22Rv1 (cell line): ENCODE measurements at regions not wholly inside any gene's neighbourhood (a gene's known extent, or its start where the extent isn't known, plus 50 kb on each side); places are given as distances from the start of the nearest gene placed in this dataset.

Experiments used
- H3K27ac ChIP-seq: fragments of 450-650 bp; 2 replicates; pipeline ENCODE4 v1.5.1; 2017
- CTCF ChIP-seq: fragments of 450-650 bp; IDR thresholded peaks from 2 replicates; pipeline ENCODE4 v1.5.1; 2017; ENCODE audit warnings: mild to moderate bottlenecking
- ZFX ChIP-seq: fragments of 450-650 bp; IDR thresholded peaks from 2 replicates; pipeline ENCODE4 v1.6.1; 2017; ENCODE audit warnings: antibody characterized with exemption, borderline replicate concordance

DNA sequence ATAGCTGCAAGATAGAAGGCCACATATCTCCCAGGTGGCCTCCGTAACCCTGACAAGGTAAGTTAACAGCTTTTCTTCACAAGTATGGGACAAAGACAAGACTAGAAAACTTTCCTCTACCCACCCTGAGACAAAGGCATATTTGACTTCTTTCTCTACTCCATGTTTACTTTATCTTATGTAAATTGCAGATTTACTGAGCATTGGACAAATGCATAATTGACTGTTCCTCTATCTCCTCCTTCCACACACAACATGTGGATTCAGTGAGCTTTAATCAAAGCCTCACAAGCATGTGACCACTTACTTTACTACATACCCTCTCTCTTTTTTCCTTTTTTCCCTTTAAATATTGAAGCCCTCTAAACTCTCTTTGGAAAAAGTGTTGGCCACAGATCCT is 289.1 kb upstream of the TMTC1 start:
- no peak overlapping the region for H3K27ac ChIP-seq
- TF ChIP-seq CTCF (no peak), ZFX (no peak)

- no peak for TF ChIP-seq CTCF
- no peak for TF ChIP-seq ZFX
- no peak overlapping the region for H3K27ac ChIP-seq
These were observed 283.4 kb upstream of the TMTC1 start for GRCh38 chr12:30067146-30067545.

GRCh38 chr12:30064906-30065305 is 281.2 kb upstream of the TMTC1 start:
- H3K27ac ChIP-seq, result no peak overlapping the region
- TF ChIP-seq CTCF (no peak), ZFX (no peak)

DNA sequence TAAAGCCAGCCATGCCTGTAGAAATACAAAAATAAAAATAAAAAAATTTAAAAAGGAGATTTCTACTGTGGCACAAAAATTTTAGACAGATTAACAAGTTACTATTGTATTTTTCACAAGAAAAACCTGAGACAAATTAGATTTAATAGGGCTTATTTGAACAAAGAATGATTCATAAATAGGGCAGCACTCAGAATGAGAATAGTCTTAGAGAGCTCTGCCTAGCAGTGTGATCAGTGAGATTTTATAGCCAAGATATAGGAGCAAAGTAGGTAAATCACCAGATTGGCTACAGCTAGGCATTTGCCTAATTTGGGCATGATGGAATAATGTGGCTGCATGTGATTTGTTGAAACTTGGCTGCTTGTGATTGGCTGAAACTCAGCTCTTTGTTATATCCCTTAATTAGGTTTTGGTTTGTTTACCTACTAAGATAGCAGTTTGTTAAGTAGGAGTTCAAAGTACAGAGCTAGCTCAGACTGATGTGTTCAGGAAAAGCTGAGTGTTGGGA is 279.7 kb upstream of the TMTC1 start:
- no peak for TF ChIP-seq ZFX
- TF ChIP-seq CTCF, result no peak
- H3K27ac ChIP-seq, result no peak overlapping the region

DNA sequence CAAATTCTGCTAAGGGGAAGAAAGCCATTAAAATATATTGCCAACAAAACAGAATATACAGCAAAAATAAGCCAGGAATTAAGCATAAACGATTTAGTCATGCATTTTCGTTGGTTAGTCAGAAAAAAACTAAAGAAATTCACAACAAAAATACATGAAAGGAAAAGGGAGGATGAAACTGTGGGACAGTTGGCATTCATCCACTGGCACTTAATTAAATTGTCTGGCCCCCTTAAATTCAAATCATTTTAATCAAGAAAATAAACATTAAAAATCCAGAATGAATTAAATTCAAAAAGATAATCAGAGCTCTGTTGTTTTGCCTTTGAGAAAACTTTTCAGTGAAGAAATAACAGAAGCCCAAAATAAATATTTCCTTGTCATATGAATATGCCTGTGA is 264.6 kb upstream of the TMTC1 start:
- no peak for TF ChIP-seq CTCF
- no peak for TF ChIP-seq ZFX
- no peak overlapping the region for H3K27ac ChIP-seq

DNA sequence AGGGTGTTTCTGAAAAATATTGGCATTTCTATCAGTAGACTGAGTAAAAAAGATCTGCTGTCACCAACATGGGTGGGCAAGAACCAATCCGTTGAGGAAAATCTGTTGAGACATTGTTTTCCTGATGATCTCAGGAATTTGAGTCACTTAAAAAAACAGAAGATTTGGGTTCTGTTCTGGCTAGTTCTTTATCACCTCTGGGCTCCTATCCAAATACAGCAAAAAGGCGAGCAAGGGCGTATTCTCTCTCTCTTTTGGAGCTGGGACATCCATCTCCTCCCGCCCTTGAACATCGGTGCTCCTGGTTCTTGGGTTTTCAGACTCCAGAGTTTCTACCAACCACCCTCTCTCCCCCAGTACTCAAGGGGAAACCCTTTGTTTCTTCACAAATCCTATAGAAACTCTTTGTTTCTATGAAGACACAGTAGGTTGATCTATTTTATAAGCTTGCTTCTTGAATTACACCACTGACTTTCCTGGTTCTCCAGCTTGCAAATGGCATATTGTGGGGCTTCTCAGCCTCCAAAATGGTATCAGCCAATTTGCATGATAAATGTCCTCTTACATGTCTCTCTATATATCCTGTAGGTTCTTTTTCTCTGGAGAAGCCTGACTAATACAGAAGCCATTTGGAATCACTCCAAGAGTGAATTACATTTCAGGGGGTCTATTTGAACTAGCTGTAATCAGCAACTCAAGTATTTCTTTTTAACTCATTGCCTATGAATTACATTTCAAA is 263.9 kb upstream of the TMTC1 start:
- no peak overlapping the region for H3K27ac ChIP-seq
- no peak for TF ChIP-seq CTCF
- no peak for TF ChIP-seq ZFX

DNA sequence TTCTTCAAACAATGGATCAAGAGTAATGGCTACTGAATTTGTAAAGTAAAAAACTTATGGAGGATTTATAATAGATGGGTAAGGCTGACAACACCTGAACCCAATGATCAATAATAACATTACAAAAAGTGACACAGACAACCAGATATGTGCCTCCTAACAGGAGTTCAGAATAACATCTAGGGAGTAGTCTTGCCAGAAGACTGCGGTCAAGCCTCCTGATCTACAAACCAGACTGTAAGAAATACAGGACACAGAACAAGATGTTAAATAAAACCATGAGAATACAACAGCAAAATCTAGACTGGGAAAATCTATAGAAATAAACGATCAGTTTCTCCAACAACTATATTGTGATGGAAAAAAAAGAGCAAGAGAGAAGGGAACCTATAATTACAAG is 262.6 kb upstream of the TMTC1 start:
- no peak overlapping the region for H3K27ac ChIP-seq
- TF ChIP-seq CTCF (no peak), ZFX (no peak)
